ENCODE measurements at regions not wholly inside any gene's neighbourhood (a gene's known extent, or its start where the extent isn't known, plus 50 kb on each side); places are given as distances from the start of the nearest gene placed in this dataset.
"Not testable (repeated sequence)": the region's sequence is repeated elsewhere in the genome, so short reads cannot be mapped to it uniquely, and the experiment has no call there.

DNA sequence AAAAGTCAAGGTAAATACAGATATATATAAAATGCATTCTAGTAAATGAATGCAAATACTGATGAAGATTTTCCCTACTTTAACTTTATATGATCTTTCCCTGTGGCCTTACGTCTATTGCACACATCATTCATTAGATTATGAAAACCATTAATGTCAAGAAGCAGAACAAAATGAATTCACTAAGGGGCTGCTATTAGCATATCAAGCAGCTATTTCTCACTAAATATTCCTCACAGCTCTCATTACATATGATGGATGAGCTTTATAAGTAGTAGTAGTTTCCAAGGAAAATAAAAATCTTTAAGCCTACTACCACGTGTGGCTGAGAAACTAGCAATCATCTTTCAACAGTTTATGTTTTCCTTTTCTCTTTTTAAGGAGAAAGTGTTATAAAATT, 702.8 kb upstream of the SLC39A10 start:
- no peak for DNase-seq (ENCODE audit: low read depth)

DNA sequence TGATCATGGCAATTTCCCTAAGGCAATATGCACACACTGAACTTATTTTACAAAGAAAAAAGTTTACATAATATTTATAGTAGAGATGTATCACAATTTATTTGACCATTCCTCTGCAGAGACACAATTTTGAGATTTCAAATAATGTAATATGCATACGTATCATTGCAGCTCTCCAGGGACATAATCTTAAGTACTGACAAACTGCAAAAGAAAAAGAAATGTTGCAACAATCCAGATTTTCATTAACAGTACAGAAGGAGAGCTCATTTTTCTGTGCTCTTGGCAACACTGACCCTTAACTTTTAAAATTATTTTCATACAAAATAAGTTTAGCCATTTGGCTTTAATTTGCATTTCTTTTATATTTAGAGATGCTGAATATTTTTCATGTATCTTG, 710.2 kb upstream of the SLC39A10 start:
- DNase-seq (ENCODE audit: low read depth): no peak

- no peak for DNase-seq (ENCODE audit: low read depth)
Measured at GRCh38 chr2:194938066-194938465, 719.0 kb upstream of the SLC39A10 start.

DNA sequence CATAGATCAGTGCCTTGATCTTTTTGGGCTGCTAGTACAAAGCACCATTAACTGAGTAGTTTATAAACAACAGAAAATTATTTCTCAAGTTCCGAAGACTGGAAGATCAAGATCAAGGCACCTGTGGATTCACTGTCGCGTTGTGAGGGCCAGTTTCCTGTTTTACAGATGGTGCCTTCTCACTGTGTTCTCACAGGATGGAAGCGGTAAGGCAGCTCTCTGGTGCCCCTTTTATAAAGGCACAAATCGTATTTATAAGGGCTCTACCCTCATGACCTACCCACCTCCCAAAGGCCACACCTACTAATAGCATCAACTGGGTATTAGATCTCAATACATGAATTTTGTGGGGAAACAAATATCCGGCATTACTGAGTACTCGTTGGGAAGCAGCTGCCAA, 729.5 kb upstream of the SLC39A10 start:
- DNase-seq (ENCODE audit: low read depth): no peak

DNA sequence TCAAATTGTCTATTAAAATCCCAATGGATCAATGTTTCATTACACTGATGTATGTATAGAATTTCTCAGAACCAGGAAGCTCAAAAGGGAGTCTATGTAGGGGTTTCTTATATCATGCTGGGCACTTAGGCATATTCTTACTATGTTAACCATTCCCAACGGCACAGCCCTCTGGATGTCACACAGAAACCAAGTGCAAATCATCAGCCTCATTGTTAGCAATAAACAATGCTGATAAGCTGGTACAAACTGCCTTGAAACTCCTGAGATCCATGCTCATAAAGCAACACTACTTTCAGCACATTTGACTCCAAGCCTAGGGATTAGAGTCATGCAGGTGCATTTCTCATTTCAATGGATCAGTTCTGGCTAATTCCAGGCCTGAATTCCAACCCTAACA, 730.2 kb upstream of the SLC39A10 start:
- no peak for DNase-seq (ENCODE audit: low read depth)

DNA sequence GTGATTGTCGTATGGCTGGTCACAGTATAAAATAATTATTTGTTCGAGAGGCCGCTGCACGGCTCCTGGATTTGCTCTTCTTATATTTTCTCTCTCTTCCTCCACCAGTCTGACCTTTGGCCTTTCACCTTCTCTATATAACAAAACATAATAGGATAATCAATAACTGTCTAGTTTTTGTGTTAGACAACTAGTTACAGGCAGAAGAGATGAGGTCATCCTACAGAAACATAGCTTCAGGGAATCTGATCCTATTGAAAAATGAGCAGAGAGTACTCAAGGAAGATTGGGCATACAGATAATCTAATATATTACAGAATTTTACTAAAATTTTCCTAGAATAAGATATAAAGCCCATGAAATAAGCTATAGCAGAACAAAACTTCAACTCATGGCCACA, 731.3 kb upstream of the SLC39A10 start:
- DNase-seq (ENCODE audit: low read depth): no peak

DNA sequence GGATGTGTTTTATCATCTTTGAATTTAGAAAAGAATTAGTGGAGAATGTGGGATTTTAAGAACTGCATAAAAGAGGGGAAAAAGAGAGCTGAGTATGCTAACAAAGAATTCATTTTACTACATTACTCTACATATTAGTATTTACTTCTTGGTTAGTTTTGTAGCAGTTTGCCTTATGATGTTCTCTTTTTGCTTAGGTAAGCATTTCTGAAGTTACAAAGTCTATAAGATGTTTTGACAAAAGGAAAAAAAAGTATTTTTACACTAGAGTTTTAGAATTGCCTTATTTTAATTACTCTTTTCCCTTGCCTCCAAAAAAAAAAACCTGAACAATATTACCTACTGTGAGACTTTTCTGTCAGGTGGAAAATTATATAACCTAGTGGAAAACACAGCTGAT, 739.5 kb upstream of the SLC39A10 start:
- no peak for DNase-seq (ENCODE audit: low read depth)

- DNase-seq (ENCODE audit: low read depth): no peak
Measured at GRCh38 chr2:194915485-194915884, 741.5 kb upstream of the SLC39A10 start.

DNA sequence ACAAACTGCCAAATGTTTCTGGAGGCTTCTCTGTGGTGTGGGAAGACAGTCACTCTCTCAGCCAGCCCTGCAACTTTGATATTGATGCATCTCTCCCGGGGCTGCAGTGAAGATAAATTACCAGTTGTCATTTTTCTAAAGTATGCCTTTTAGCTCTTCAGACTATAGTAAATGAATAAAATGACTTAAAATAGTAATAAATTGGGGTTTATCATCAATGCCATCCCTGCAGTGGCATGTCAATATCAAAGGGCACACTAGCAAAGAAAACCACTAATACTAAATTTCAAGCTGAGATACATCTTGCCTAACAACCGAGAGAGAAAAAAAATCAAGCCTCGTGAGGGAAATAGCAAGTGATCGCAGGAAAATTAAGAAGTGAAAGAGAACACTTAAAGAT, 749.5 kb upstream of the SLC39A10 start:
- no peak for DNase-seq (ENCODE audit: low read depth)

GRCh38 chr2:194896871-194897270, 760.2 kb upstream of the SLC39A10 start:
- DNase-seq (ENCODE audit: low read depth): no peak

GRCh38 chr2:194883711-194884110, 773.3 kb upstream of the SLC39A10 start:
- no peak for DNase-seq (ENCODE audit: low read depth)

- no peak for DNase-seq (ENCODE audit: low read depth)
Measured at GRCh38 chr2:194870974-194871535, 786.0 kb upstream of the SLC39A10 start.

- DNase-seq (ENCODE audit: low read depth): no peak
Measured at GRCh38 chr2:194867328-194867727, 789.7 kb upstream of the SLC39A10 start.

GRCh38 chr2:194854941-194855340, 802.1 kb upstream of the SLC39A10 start:
- no peak for DNase-seq (ENCODE audit: low read depth)

DNA sequence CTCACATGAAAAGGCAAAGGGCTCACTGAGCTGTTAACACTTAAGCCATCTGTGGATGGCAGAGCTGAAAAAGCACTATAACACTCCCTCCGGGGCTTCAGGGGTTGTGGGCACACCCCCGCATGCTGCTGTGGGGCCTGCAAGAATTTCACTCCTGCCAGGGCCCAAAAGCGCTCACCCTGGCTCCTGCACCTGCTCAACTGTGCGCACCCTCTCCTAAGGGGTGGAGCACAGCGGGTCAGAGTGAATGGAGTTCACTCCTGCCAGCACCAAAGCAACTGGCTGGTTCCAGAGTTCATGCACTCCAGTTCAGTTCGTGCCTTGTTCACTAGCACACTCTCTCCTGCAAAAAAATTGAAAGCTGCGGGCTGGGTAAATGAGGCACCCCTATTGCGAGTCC, 814.2 kb upstream of the SLC39A10 start:
- no peak for DNase-seq (ENCODE audit: low read depth)

DNA sequence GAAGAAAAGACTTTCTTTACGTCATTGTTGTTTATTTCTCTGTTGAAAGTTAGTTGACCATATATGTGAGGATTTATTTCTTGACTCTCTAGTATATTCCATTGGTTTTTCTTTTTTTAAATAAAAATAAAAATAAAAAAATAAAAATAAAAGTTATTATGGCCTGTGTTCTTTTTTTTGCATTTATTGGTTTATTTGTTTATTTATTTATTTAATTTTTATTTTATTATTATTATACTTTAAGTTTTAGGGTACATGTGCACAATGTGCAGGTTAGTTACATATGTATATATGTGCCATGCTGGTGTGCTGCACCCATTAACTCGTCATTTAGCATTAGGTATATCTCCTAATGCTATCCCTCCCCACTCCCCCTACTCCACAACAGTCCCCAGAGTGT, 822.7 kb upstream of the SLC39A10 start:
- not testable (repeated sequence) for DNase-seq (ENCODE audit: low read depth)

DNA sequence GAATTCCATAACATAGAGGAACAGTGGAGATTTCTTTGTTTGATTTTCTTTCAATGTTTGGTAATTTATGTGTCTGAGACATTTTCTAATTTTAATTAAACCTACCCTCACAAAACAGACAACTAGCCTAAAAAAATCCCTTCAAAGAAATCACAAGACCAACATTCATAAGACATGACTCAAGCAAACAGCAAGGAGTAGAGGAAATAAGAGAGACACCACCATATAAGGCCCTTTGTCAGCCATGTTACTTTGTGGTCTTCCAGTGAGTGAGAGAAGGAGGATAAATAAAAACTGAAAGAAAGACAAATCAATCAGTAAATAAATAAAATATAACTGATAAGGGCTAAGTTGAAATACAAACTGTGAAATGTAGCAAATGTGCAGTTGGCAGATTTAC, 830.8 kb upstream of the SLC39A10 start:
- no peak for DNase-seq (ENCODE audit: low read depth)

DNA sequence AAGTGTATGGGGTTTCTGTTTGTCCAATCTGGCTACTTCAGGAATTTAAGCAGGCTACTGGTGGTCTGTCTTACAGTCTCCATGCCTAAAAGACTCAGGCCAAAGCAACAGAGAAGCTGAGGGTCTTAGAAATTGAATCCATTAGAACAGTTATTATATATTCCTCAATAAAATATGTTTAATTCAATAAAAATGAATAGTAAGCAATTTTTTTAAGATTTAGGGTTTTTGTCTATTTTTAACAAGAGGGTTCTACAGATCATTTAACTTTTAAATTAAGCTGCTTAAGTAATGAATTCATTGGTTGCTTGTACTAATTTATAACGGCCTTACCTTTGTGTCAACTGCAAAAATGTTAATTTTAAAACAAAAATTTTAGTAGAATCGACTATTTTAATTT, 832.6 kb upstream of the SLC39A10 start:
- no peak for DNase-seq (ENCODE audit: low read depth)

DNA sequence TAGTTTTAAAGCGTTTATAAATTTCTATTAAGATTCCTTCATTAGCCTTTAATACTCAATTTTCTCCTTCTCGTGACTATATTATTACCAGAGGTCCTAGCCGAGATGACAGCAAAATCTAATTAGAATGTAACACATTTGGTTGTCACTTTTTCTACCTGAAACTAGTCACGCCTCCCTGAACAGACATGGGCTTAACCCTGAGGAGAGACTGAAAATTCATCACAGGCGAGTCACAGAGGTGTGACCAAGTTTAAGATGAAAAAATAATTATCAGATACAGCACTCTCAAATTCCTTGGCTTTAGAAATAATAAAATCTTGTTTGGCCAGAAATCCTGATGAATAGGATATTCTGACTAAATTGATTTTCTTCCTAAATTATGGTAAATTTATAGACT, 834.4 kb upstream of the SLC39A10 start:
- no peak for DNase-seq (ENCODE audit: low read depth)

DNA sequence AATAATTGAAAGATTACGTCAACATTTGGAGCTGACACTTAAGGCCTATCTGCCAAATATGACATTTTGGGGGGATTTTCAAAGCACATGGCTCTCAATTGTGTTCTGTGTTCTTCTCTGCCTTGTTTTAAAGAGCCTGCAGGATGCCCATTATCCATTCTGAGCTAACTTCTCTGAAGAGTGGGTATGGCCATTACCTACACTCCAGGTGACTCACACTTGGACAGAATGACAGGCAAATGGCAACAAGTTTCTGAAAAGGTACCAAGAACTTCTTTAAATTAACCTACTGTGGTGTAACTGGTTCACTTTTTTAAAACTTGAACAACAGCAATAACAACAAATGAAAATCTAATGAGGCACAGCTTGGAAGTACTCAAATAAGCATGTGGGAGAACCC, 834.9 kb upstream of the SLC39A10 start:
- no peak for DNase-seq (ENCODE audit: low read depth)

DNA sequence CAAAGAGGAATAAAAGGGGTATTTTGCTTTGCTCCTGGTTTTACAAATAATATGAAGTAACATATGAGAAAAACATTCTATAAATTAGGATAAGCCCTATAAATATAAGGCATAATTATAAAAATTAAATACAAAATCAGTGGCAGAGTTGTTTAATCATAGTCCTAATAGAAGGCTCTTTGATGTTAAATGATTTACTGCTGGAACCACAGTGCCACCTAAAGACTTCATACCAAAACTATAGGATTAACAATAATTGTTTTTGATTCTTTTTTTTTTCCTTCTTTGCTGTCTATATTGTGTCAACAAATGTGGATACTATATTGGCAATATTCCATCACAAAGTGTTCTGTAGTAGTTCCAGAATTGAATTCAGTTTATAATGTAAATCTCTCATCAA, 837.7 kb upstream of the SLC39A10 start:
- no peak for DNase-seq (ENCODE audit: low read depth)

GRCh38 chr2:194815475-194815874, 841.6 kb upstream of the SLC39A10 start:
- DNase-seq (ENCODE audit: low read depth): no peak

DNA sequence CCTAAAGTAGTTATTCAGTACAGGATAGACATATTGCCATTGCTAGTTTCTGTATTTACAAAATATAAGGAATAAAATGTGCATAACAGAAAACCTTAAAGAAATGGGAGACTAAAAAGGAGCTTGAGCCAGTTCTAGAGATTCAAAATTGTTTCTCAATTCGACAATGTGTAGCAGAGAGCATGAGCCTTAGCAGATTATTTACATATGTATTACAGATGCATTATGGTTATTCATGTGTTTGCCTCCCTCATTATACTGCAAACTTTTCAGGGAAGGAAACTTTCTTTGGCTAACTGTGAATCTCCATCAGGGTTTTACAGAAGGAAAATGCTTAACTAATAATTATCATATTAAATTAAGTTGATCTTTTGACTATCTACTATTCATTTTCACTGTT, 854.4 kb upstream of the SLC39A10 start:
- no peak for DNase-seq (ENCODE audit: low read depth)

DNA sequence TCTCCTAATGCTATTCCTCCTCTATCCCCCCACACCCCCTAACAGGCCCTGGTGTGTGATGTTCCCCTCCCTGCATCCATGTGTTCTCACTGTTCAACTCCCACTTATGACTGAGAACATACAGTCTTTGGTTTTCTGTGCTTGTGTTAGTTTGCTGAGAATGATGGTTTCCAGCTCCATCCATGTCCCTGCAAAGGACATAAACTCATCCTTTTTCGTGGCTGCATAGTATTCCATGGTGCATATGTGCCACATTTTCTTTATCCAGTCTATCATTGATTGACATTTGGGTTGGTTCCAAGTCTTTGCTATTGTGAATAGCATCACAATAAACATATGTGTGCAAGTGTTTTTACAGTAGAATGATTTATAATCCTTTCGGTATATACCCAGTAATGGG, 870.0 kb upstream of the SLC39A10 start:
- DNase-seq (ENCODE audit: low read depth): not testable (repeated sequence)

- not testable (repeated sequence) for DNase-seq (ENCODE audit: low read depth)
Measured at GRCh38 chr2:194771394-194771793, 885.6 kb upstream of the SLC39A10 start.

All from stimulated activated CD8-positive, alpha-beta memory T cell treated with anti-CD3 and anti-CD28 coated beads, Interleukin-4, amount 100 ng/mL, for 24 hours (primary cell).